ENCODE measurements at regions not wholly inside any gene's neighbourhood (a gene's known extent, or its start where the extent isn't known, plus 50 kb on each side); places are given as distances from the start of the nearest gene placed in this dataset.

GRCh38 chr17:65457183-65457582, 104.3 kb downstream of the AXIN2 start:
- no peak for TF ChIP-seq CTCF (IDR thresholded peaks at IDR 0.05)
- no peak for TF ChIP-seq POLR2A (IDR thresholded peaks at IDR 0.05)
- no peak for TF ChIP-seq EP300 (IDR thresholded peaks at IDR 0.05)

Data from ovary (tissue), 3 donors.